KMS-11 (cell line): ENCODE measurements at regions not wholly inside any gene's neighbourhood (a gene's known extent, or its start where the extent isn't known, plus 50 kb on each side); places are given as distances from the start of the nearest gene placed in this dataset.
"Not testable (repeated sequence)": the region's sequence is repeated elsewhere in the genome, so short reads cannot be mapped to it uniquely, and the experiment has no call there.

Experiments
- H2AFZ ChIP-seq: fragments of 200-600 bp; sonication (generic); 2 replicates; pipeline ENCODE4 v1.6.1; 2016; ENCODE audit warnings: antibody characterized with exemption, mixed run types, low read depth
- H3K27ac ChIP-seq: fragments of 200-600 bp; sonication (generic); 2 replicates; pipeline ENCODE4 v1.6.1; 2016; ENCODE audit warnings: mild to moderate bottlenecking, mixed run types
- H3K27me3 ChIP-seq: fragments of 200-600 bp; sonication (generic); 2 replicates; pipeline ENCODE4 v1.6.1; 2017; ENCODE audit warnings: mild to moderate bottlenecking, low read depth, mixed run types, moderate library complexity; ENCODE audit not compliant: insufficient read depth
- H3K36me3 ChIP-seq: fragments of 200-600 bp; sonication (generic); 2 replicates; pipeline ENCODE4 v1.6.1; 2017; ENCODE audit warnings: mild to moderate bottlenecking, mixed run types; ENCODE audit not compliant: insufficient read depth
- H3K4me1 ChIP-seq: fragments of 200-600 bp; sonication (generic); 2 replicates; pipeline ENCODE4 v1.6.1; 2016; ENCODE audit warnings: mild to moderate bottlenecking, low read depth, mixed run types; ENCODE audit not compliant: poor library complexity, severe bottlenecking
- H3K4me2 ChIP-seq: fragments of 200-600 bp; sonication (generic); 2 replicates; pipeline ENCODE4 v1.7.0; 2016; ENCODE audit warnings: mild to moderate bottlenecking, mixed run types
- H3K4me3 ChIP-seq: fragments of 200-600 bp; sonication (generic); IDR thresholded peaks from 2 replicates; pipeline ENCODE4 v1.6.1; 2017; ENCODE audit warnings: low read depth, low read length, mixed read lengths; ENCODE audit not compliant: insufficient read depth
- H3K79me2 ChIP-seq: fragments of 200-600 bp; sonication (generic); 2 replicates; pipeline ENCODE4 v1.6.1; 2016; ENCODE audit warnings: low read depth, mixed run types; ENCODE audit not compliant: insufficient read depth
- H3K9ac ChIP-seq: fragments of 200-600 bp; sonication (generic); 2 replicates; pipeline ENCODE4 v1.6.1; 2016; ENCODE audit warnings: mild to moderate bottlenecking, mixed run types
- H4K20me1 ChIP-seq: fragments of 200-600 bp; sonication (generic); 2 replicates; pipeline ENCODE4 v1.6.1; 2016; ENCODE audit warnings: mild to moderate bottlenecking, mixed run types; ENCODE audit not compliant: insufficient read depth
- CTCF ChIP-seq: fragments of 200-600 bp; sonication (generic); conservative IDR thresholded peaks from 2 replicates; pipeline ENCODE4 v1.6.1; 2017; ENCODE audit warnings: low read depth, mild to moderate bottlenecking, antibody characterized with exemption, low read length, moderate library complexity, mixed read lengths

- Histone ChIP-seq H4K20me1 (no peaks in the 10 kb centered on the region), H3K4me2 (no peak overlapping the region), H3K9ac (no peak overlapping the region), H3K36me3 (no peaks in the 10 kb centered on the region), H3K4me1 (no peaks in the 10 kb centered on the region), H2AFZ (no peak overlapping the region), H3K27me3 (no peaks in the 10 kb centered on the region), H3K4me3 (no peak overlapping the region), H3K27ac (no peak overlapping the region), H3K79me2 (no peaks in the 10 kb centered on the region)
- no peak for TF ChIP-seq CTCF
Observed at GRCh38 chr5:39533749-39534148, 109.0 kb upstream of the DAB2 start.

GRCh38 chr5:39532511-39532910 lies 107.7 kb upstream of the DAB2 start:
- H3K9ac ChIP-seq = no peak overlapping the region
- no peaks in the 10 kb centered on the region for H4K20me1 ChIP-seq
- H3K4me2 ChIP-seq = no peak overlapping the region
- H3K27me3 ChIP-seq = no peaks in the 10 kb centered on the region
- no peak for TF ChIP-seq CTCF
- H3K4me3 ChIP-seq = no peak overlapping the region
- H3K27ac ChIP-seq = no peak overlapping the region
- no peaks in the 10 kb centered on the region for H3K36me3 ChIP-seq
- no peaks in the 10 kb centered on the region for H3K4me1 ChIP-seq
- H3K79me2 ChIP-seq = no peaks in the 10 kb centered on the region
- H2AFZ ChIP-seq = no peak overlapping the region

- Histone ChIP-seq H3K27me3 (no peaks in the 10 kb centered on the region), H3K4me2 (no peak overlapping the region)
- TF ChIP-seq CTCF = no peak
Observed at GRCh38 chr5:39531306-39531705, 106.5 kb upstream of the DAB2 start.

GRCh38 chr5:39526914-39527477 lies 102.2 kb upstream of the DAB2 start:
- H3K4me3 ChIP-seq = no peak overlapping the region
- H3K79me2 ChIP-seq = no peaks in the 10 kb centered on the region
- no peaks in the 10 kb centered on the region for H3K36me3 ChIP-seq
- H4K20me1 ChIP-seq = no peaks in the 10 kb centered on the region
- H3K4me1 ChIP-seq = no peaks in the 10 kb centered on the region
- no peaks in the 10 kb centered on the region for H3K27me3 ChIP-seq
- H3K9ac ChIP-seq = no peak overlapping the region
- no peak overlapping the region for H2AFZ ChIP-seq
- no peak overlapping the region for H3K4me2 ChIP-seq
- H3K27ac ChIP-seq = no peak overlapping the region
- no peak for TF ChIP-seq CTCF

More at GRCh38 chr5:39531306-39531705, 106.5 kb upstream of the DAB2 start:
- Histone ChIP-seq H2AFZ (no peak overlapping the region), H3K27ac (no peak overlapping the region), H3K4me3 (no peak overlapping the region), H3K79me2 (no peaks in the 10 kb centered on the region), H3K36me3 (no peaks in the 10 kb centered on the region), H3K9ac (no peak overlapping the region), H4K20me1 (no peaks in the 10 kb centered on the region), H3K4me1 (no peaks in the 10 kb centered on the region)

- H3K4me3 ChIP-seq, H3K36me3 ChIP-seq, H3K79me2 ChIP-seq, H3K9ac ChIP-seq, H2AFZ ChIP-seq, H4K20me1 ChIP-seq, H3K27ac ChIP-seq, H3K27me3 ChIP-seq, H3K4me1 ChIP-seq, H3K4me2 ChIP-seq: not testable (repeated sequence)
Observed at GRCh38 chr5:39525781-39526180, 101.0 kb upstream of the DAB2 start.
